Karpas-422 (cell line): ENCODE measurements at regions not wholly inside any gene's neighbourhood (a gene's known extent, or its start where the extent isn't known, plus 50 kb on each side); places are given as distances from the start of the nearest gene placed in this dataset.

ENCODE experiments used
- DNase-seq: peaks from one replicate; pipeline ENCODE4 v3.0.0-alpha.2; 2015
- H2AFZ ChIP-seq: fragments of 200-600 bp; sonication (generic); 2 replicates; pipeline ENCODE4 v1.6.1; 2014; ENCODE audit warnings: antibody characterized with exemption, low read length, mixed read lengths
- H3K27ac ChIP-seq: fragments of 200-600 bp; sonication (generic); 2 replicates; pipeline ENCODE4 v1.5.1; 2014; ENCODE audit warnings: mild to moderate bottlenecking, low read length, moderate library complexity
- H3K27me3 ChIP-seq: fragments of 200-600 bp; sonication (generic); 2 replicates; pipeline ENCODE4 v1.6.1; 2014; ENCODE audit warnings: low read length, mixed read lengths
- H3K36me3 ChIP-seq: fragments of 200-600 bp; sonication (generic); 2 replicates; pipeline ENCODE4 v1.6.1; 2014; ENCODE audit warnings: low read length, mixed read lengths; ENCODE audit not compliant: insufficient read depth
- H3K4me1 ChIP-seq: fragments of 200-600 bp; sonication (generic); 2 replicates; pipeline ENCODE4 v1.6.1; 2014; ENCODE audit warnings: mild to moderate bottlenecking, low read length, mixed read lengths
- H3K4me2 ChIP-seq: fragments of 200-600 bp; sonication (generic); 2 replicates; pipeline ENCODE4 v1.6.1; 2014; ENCODE audit warnings: low read length, low read depth, mild to moderate bottlenecking; ENCODE audit not compliant: poor library complexity, severe bottlenecking
- H3K4me3 ChIP-seq: fragments of 200-600 bp; sonication (generic); 2 replicates; pipeline ENCODE4 v1.5.1; 2014; ENCODE audit warnings: mild to moderate bottlenecking, antibody characterized with exemption, low read length, mixed read lengths
- H3K79me2 ChIP-seq: fragments of 200-600 bp; sonication (generic); 2 replicates; pipeline ENCODE4 v1.6.1; 2014; ENCODE audit warnings: mild to moderate bottlenecking, low read length, mixed read lengths
- H3K9ac ChIP-seq: fragments of 200-600 bp; sonication (generic); 2 replicates; pipeline ENCODE4 v1.6.0; 2014; ENCODE audit warnings: low read length
- H3K9me2 ChIP-seq: fragments of 200-600 bp; sonication (generic), shearing (Covaris generic); replicated peaks from 2 replicates; pipeline ENCODE4 v1.6.0; 2014; ENCODE audit warnings: mild to moderate bottlenecking, low read length, moderate library complexity; ENCODE audit not compliant: insufficient read depth
- H3K9me3 ChIP-seq: fragments of 300-700, 200-600 bp; sonication (generic); 2 replicates; pipeline ENCODE4 v1.6.1; 2014; ENCODE audit warnings: low read length, mixed read lengths
- H4K20me1 ChIP-seq: fragments of 200-600 bp; sonication (generic); 2 replicates; pipeline ENCODE4 v1.6.1; 2014; ENCODE audit warnings: mild to moderate bottlenecking, antibody characterized with exemption, low read length, low read depth; ENCODE audit not compliant: insufficient read depth

- H3K36me3 ChIP-seq = no peaks in the 10 kb centered on the region
Measured at GRCh38 chr2:59706729-59707128, 846.7 kb downstream of the BCL11A start.

GRCh38 chr2:59703796-59704195 is 849.7 kb downstream of the BCL11A start:
- no peaks in the 10 kb centered on the region for H4K20me1 ChIP-seq
- no peaks in the 10 kb centered on the region for H3K79me2 ChIP-seq
- H2AFZ ChIP-seq = no peak overlapping the region
- no peak overlapping the region for H3K4me3 ChIP-seq
- H3K4me2 ChIP-seq = no peak overlapping the region
- no peaks in the 10 kb centered on the region for H3K9me2 ChIP-seq
- H3K27me3 ChIP-seq = no peaks in the 10 kb centered on the region
- DNase-seq = no peak
- no peaks in the 10 kb centered on the region for H3K36me3 ChIP-seq
- H3K27ac ChIP-seq = no peak overlapping the region
- H3K9me3 ChIP-seq = no peaks in the 10 kb centered on the region
- no peak overlapping the region for H3K9ac ChIP-seq
- H3K4me1 ChIP-seq = no peaks in the 10 kb centered on the region

More at GRCh38 chr2:59706729-59707128, 846.7 kb downstream of the BCL11A start:
- Histone ChIP-seq H2AFZ (no peak overlapping the region), H3K9ac (no peak overlapping the region), H3K4me3 (no peak overlapping the region), H3K79me2 (no peaks in the 10 kb centered on the region), H3K27ac (no peak overlapping the region), H3K9me3 (no peaks in the 10 kb centered on the region), H3K4me1 (no peaks in the 10 kb centered on the region), H3K4me2 (no peak overlapping the region), H3K9me2 (no peaks in the 10 kb centered on the region), H4K20me1 (no peaks in the 10 kb centered on the region), H3K27me3 (no peaks in the 10 kb centered on the region)
- DNase-seq = no peak

DNA sequence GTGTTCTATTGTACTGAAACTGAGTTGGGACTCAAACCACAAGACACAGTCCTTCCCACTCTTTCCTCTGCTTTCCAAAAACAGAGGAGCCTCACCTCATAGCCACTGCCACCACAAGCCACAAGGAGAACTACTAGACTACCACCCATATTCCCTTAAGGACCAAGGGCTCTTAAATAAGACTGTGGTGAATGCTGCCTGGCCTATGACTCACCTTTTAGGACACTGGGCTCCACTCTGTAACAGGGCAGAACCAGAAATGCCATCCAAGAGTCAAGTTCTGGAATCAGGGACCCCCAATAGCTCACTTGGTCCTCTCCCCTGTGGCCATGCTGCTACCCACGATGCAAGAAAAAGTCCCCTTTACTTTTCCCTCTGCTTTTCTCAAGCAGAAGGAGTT is 851.4 kb downstream of the BCL11A start:
- no peak overlapping the region for H3K4me3 ChIP-seq
- no peaks in the 10 kb centered on the region for H3K79me2 ChIP-seq
- no peak for DNase-seq
- H3K27me3 ChIP-seq = no peaks in the 10 kb centered on the region
- no peak overlapping the region for H3K27ac ChIP-seq
- H3K4me2 ChIP-seq = no peak overlapping the region
- H2AFZ ChIP-seq = no peak overlapping the region
- no peaks in the 10 kb centered on the region for H3K4me1 ChIP-seq
- no peaks in the 10 kb centered on the region for H4K20me1 ChIP-seq
- H3K9me3 ChIP-seq = no peaks in the 10 kb centered on the region
- H3K9me2 ChIP-seq = no peaks in the 10 kb centered on the region
- H3K9ac ChIP-seq = no peak overlapping the region
- no peaks in the 10 kb centered on the region for H3K36me3 ChIP-seq

DNA sequence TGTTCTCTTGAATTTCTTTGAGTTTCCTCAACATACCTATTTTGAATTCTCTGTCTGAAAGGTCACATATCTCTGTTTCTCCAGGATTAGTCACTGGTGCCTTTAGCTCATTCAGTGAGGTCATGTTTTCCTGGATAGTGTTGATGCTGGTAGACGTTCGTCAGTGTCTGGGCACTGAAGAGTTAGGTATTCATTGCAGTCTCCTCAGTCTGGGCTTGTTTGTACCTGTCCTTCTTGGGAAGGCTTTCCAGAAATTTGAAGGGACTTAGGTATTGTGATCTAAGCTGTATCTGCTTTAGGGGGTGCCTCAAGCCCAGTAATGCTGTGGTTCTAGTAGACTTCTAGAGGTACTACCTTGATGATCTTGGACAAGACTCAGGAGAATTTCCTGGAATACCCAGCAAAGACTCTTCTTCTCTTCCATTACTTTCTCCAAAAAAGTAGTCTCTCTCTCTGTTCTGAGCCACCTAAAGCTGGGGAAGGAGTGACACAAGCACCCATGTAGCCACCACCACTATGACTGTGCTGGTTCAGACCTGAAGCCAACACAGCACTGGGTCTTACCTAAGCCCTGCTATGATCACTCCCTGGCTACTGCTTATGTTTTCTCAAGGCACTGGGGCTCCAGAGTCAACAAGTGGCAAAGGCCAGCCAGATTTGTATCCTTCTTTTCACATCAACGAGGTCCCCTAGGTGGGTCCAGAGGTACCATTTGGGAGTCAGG is 852.0 kb downstream of the BCL11A start:
- H3K36me3 ChIP-seq = no peaks in the 10 kb centered on the region
- no peak overlapping the region for H2AFZ ChIP-seq
- H3K9me3 ChIP-seq = no peaks in the 10 kb centered on the region
- no peak overlapping the region for H3K9ac ChIP-seq
- no peaks in the 10 kb centered on the region for H3K9me2 ChIP-seq
- no peaks in the 10 kb centered on the region for H3K4me1 ChIP-seq
- no peaks in the 10 kb centered on the region for H4K20me1 ChIP-seq
- H3K27ac ChIP-seq = no peak overlapping the region
- no peaks in the 10 kb centered on the region for H3K79me2 ChIP-seq
- DNase-seq = no peak
- no peak overlapping the region for H3K4me3 ChIP-seq
- no peaks in the 10 kb centered on the region for H3K27me3 ChIP-seq
- no peak overlapping the region for H3K4me2 ChIP-seq

DNA sequence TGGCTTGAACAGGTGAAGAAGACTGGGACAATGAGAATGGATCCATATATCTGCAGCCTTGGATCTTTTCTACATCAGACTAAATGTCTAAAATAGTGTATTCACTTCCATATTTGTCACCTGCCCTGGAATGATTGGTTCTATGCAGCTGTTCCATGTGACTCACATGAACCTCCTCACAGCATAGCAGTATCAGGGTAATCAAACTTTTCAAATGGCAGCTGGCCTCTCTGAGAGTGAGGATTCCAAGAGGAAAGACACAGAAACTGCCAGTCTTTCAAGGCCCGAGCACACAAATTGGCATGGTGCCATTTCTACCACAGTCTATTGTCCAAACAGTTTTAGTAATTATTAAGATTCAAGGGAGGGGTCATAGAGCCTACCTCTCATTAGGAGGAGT is 859.3 kb downstream of the BCL11A start:
- no peak overlapping the region for H3K27ac ChIP-seq
- no peaks in the 10 kb centered on the region for H3K27me3 ChIP-seq
- no peaks in the 10 kb centered on the region for H4K20me1 ChIP-seq
- DNase-seq = no peak
- H3K9me3 ChIP-seq = no peaks in the 10 kb centered on the region
- no peak overlapping the region for H3K4me2 ChIP-seq
- H3K36me3 ChIP-seq = no peaks in the 10 kb centered on the region
- H3K9ac ChIP-seq = no peak overlapping the region
- no peak overlapping the region for H2AFZ ChIP-seq
- H3K4me1 ChIP-seq = no peaks in the 10 kb centered on the region
- H3K79me2 ChIP-seq = no peaks in the 10 kb centered on the region
- no peak overlapping the region for H3K4me3 ChIP-seq
- H3K9me2 ChIP-seq = no peaks in the 10 kb centered on the region

DNA sequence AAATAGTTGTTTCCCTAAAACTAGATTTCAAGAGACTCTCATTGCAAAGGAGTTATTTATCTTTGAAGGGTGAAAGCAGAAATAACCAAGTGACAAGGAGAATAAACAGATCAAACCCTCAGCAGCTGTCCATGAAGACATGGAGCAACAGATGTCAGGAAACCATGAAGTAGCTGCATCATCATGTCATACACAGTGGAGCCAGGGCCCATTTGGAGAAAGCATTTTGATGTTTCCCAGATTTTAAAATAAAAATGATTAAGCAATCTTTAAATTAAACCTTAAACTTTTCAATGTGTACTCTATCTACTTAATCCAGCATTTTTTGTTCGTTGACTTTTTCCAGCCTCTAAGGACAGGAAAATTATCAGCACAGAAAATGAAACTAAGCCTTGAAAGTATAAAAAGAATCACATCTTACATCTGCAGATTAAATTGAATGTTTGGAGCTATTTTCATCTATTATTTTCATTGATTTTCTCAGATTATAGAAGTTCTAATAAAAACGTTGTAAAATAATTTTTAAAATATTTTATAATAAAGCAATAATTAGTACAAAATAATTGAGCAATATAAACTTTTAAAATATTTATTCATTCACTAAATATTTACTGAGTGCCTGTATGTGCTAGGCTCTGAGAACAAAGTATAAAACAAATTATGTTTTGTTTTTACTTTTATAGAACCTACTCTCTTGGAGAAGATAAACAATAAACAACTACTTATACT is 860.1 kb downstream of the BCL11A start:
- no peak overlapping the region for H3K4me3 ChIP-seq
- H3K36me3 ChIP-seq = no peaks in the 10 kb centered on the region
- DNase-seq = no peak
- H3K27ac ChIP-seq = no peak overlapping the region
- H3K4me2 ChIP-seq = no peak overlapping the region
- no peaks in the 10 kb centered on the region for H3K4me1 ChIP-seq
- H2AFZ ChIP-seq = no peak overlapping the region
- no peaks in the 10 kb centered on the region for H3K9me3 ChIP-seq
- H3K79me2 ChIP-seq = no peaks in the 10 kb centered on the region
- no peaks in the 10 kb centered on the region for H4K20me1 ChIP-seq
- H3K9ac ChIP-seq = no peak overlapping the region
- H3K27me3 ChIP-seq = no peaks in the 10 kb centered on the region
- no peaks in the 10 kb centered on the region for H3K9me2 ChIP-seq

DNA sequence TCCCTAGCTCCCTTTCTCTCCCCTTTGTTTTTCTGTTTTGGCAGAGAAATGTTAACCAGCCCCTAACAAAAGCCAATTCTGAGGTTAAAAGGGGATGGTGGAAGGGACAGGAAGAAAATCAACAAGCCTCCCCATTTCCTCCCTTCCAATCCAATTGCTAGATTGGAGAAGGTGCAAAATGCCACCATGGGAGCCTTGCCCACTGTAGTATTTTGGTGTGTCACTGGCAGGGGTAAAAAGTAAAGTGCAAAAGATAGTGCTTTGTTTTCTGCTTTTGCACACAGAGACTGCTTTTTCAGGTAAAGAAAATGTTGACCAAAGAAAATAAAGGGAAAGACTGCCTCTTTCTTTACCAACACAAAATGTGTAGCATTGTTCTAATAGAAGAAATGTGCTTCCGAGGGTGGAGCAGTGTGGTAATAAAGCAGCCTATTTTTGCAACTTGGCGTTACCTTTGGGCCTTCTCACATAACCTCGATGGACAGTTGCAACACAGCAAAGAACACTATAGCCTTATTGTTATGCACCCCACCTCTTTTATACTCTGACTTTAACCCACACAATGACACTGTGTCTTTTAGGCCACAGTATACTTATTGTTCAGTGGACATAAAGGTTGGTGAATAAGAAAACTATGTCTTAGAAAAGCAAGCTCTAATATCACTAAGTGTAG is 861.8 kb downstream of the BCL11A start:
- Histone ChIP-seq H3K36me3 (no peaks in the 10 kb centered on the region), H3K27ac (no peak overlapping the region), H3K9ac (no peak overlapping the region), H3K9me2 (no peaks in the 10 kb centered on the region), H3K4me3 (no peak overlapping the region), H3K79me2 (no peaks in the 10 kb centered on the region), H3K4me1 (no peaks in the 10 kb centered on the region), H3K27me3 (no peaks in the 10 kb centered on the region), H3K4me2 (no peak overlapping the region), H3K9me3 (no peaks in the 10 kb centered on the region), H4K20me1 (no peaks in the 10 kb centered on the region), H2AFZ (no peak overlapping the region)
- no peak for DNase-seq

GRCh38 chr2:59690849-59691248 is 862.6 kb downstream of the BCL11A start:
- H4K20me1 ChIP-seq = no peaks in the 10 kb centered on the region
- no peaks in the 10 kb centered on the region for H3K79me2 ChIP-seq
- DNase-seq = no peak
- no peak overlapping the region for H3K4me2 ChIP-seq
- H3K27ac ChIP-seq = no peak overlapping the region
- no peak overlapping the region for H2AFZ ChIP-seq
- H3K9me2 ChIP-seq = no peaks in the 10 kb centered on the region
- no peaks in the 10 kb centered on the region for H3K9me3 ChIP-seq
- no peak overlapping the region for H3K9ac ChIP-seq
- no peaks in the 10 kb centered on the region for H3K27me3 ChIP-seq
- H3K4me3 ChIP-seq = no peak overlapping the region
- no peaks in the 10 kb centered on the region for H3K4me1 ChIP-seq
- no peaks in the 10 kb centered on the region for H3K36me3 ChIP-seq
